Esophagus squamous epithelium (tissue), 5 donors: ENCODE measurements at regions not wholly inside any gene's neighbourhood (a gene's known extent, or its start where the extent isn't known, plus 50 kb on each side); places are given as distances from the start of the nearest gene placed in this dataset.

ENCODE experiments used
- DNase-seq: peaks from one replicate; lab custom pipeline; 2025; lab: John Stamatoyannopoulos, UW
- H3K27ac ChIP-seq, 4 donors: fragments of 200-600 bp; sonication (generic); one replicate each; pipeline ENCODE4 v1.5.1; 2016 to 2019; ENCODE audit warnings: mild to moderate bottlenecking in 1 of 4
- H3K27me3 ChIP-seq, 4 donors: fragments of 200-600 bp; sonication (generic); 1 replicate in 3 of 4; 2 replicates in 1 of 4; pipeline versions ENCODE4 v1.5.1 to v1.6.0; 2017 to 2021; ENCODE audit warnings: antibody characterized with exemption in 1 of 4
- H3K36me3 ChIP-seq, 3 donors: fragments of 200-600 bp; sonication (generic); one replicate each; pipeline ENCODE4 v1.5.1; 2016 to 2019
- H3K4me1 ChIP-seq, 3 donors: fragments of 200-600 bp; sonication (generic); one replicate each; pipeline ENCODE4 v1.5.1; 2017 to 2019
- H3K4me3 ChIP-seq, 4 donors: fragments of 200-600 bp; sonication (generic); 1 replicate in 3 of 4; 2 replicates in 1 of 4; pipeline ENCODE4 v1.5.1; 2016 to 2019; ENCODE audit warnings: mild to moderate bottlenecking in 2 of 4, moderate library complexity in 1 of 4
- H3K9me3 ChIP-seq, 3 donors: fragments of 200-600 bp; sonication (generic); one replicate each; pipeline ENCODE4 v1.5.1; 2016 to 2019
- CTCF ChIP-seq, 6 experiments: fragments of 450-650 bp in 4 of 6; fragments of 200-600 bp in 2 of 6; sonication (generic) in 2 of 6; IDR thresholded peaks; one replicate each; pipeline ENCODE4 v1.5.1; 2016 to 2019; ENCODE audit warnings: antibody characterized with exemption in 6 of 6, mild to moderate bottlenecking in 4 of 6, moderate library complexity in 4 of 6
- POLR2A ChIP-seq, 4 donors: fragments of 450-650 bp; IDR thresholded peaks; one replicate each; pipeline ENCODE4 v1.6.1; 2017; ENCODE audit warnings: antibody characterized with exemption in 4 of 4, mild to moderate bottlenecking in 4 of 4, moderate library complexity in 3 of 4
- WGBS, 2 donors: methylation state at CpG; one replicate each; pipeline ENCODE4 v1.1.5; 2018; 5-methylcytosine and 5-hydroxymethylcytosine counted together
- intact Hi-C: fragments of 100-400 bp; cut with DNase I; formaldehyde crosslinking; loops from one replicate; pipeline ENCODE4 v1.15.0; 2022
- donor health status: DM: yes; HTN: yes; CAD: no.

GRCh38 chr15:88983861-88984429 lies 70.8 kb upstream of the MFGE8 start:
- no peaks in the 10 kb centered on the region for H3K36me3 ChIP-seq
- intact Hi-C loops, result no loop called here
- no peak overlapping the region for H3K27ac ChIP-seq
- H3K4me1 ChIP-seq, result peaks cover 0 to 7% (median 2%) of the 10 kb centered on the region in 3 donors
- H3K4me3 ChIP-seq, result no peak overlapping the region
- WGBS, 2 donors, result 93 to 97% methylated on average over 9 of the region's 9 CpGs
- TF ChIP-seq CTCF (IDR thresholded peaks at IDR 0.05) (no peak), POLR2A (IDR thresholded peaks at IDR 0.05) (no peak)
- DNase-seq, result no peak
- no peaks in the 10 kb centered on the region for H3K27me3 ChIP-seq
- H3K9me3 ChIP-seq, result no peaks in the 10 kb centered on the region

GRCh38 chr15:88985547-88986393 lies 72.6 kb upstream of the MFGE8 start:
- no peaks in the 10 kb centered on the region for H3K36me3 ChIP-seq
- no peak for DNase-seq
- peaks cover 0 to 7% (median 2%) of the 10 kb centered on the region in 3 donors for H3K4me1 ChIP-seq
- TF ChIP-seq POLR2A (IDR thresholded peaks at IDR 0.05) (no peak), CTCF (IDR thresholded peaks at IDR 0.05) (no peak)
- H3K9me3 ChIP-seq, result no peaks in the 10 kb centered on the region
- H3K27me3 ChIP-seq, result no peaks in the 10 kb centered on the region
- 83 to 85% methylated on average over 12 to 14 of the region's 14 CpGs for WGBS, 2 donors
- H3K27ac ChIP-seq, result no peak overlapping the region
- no peak overlapping the region for H3K4me3 ChIP-seq
- intact Hi-C loops, result no loop called here

GRCh38 chr15:88986949-88987590 lies 73.9 kb upstream of the MFGE8 start:
- H3K27me3 ChIP-seq, result peaks cover 0 to 4% (median 0%) of the 10 kb centered on the region in 4 donors
- no peak overlapping the region for H3K4me3 ChIP-seq
- H3K27ac ChIP-seq, result no peak overlapping the region
- H3K36me3 ChIP-seq, result no peaks in the 10 kb centered on the region
- peaks cover 0 to 7% (median 2%) of the 10 kb centered on the region in 3 donors for H3K4me1 ChIP-seq
- intact Hi-C loops, result no loop called here
- DNase-seq, result no peak
- no peaks in the 10 kb centered on the region for H3K9me3 ChIP-seq
- TF ChIP-seq CTCF (IDR thresholded peaks at IDR 0.05), result no peak
- no peak for TF ChIP-seq POLR2A (IDR thresholded peaks at IDR 0.05)
- 62 to 66% methylated on average over 5 to 8 of the region's 11 CpGs for WGBS, 2 donors

GRCh38 chr15:88987591-88987933 lies 74.4 kb upstream of the MFGE8 start:
- peaks cover 0 to 3% (median 2%) of the 10 kb centered on the region in 3 donors for H3K4me1 ChIP-seq
- no peak overlapping the region for H3K27ac ChIP-seq
- no peak for DNase-seq
- H3K9me3 ChIP-seq, result no peaks in the 10 kb centered on the region
- H3K27me3 ChIP-seq, result peaks cover 0 to 4% (median 0%) of the 10 kb centered on the region in 4 donors
- intact Hi-C loops, result no loop called here
- H3K4me3 ChIP-seq, result no peak overlapping the region
- 42 to 57% methylated on average over 3 of the region's 7 CpGs for WGBS, 2 donors
- TF ChIP-seq CTCF (IDR thresholded peaks at IDR 0.05), result no peak
- no peak for TF ChIP-seq POLR2A (IDR thresholded peaks at IDR 0.05)
- no peaks in the 10 kb centered on the region for H3K36me3 ChIP-seq
